SK-N-SH (cell line): ENCODE measurements at regions not wholly inside any gene's neighbourhood (a gene's known extent, or its start where the extent isn't known, plus 50 kb on each side); places are given as distances from the start of the nearest gene placed in this dataset.

Source experiments
- CTCF ChIA-PET: fragments of 300-600, 350-600 bp; formaldehyde crosslinking; extraction: SDS; loops from one replicate; lab custom pipeline; 2021; lab: Yijun Ruan, JAX
- POLR2A ChIA-PET: fragments of 350-600 bp; sonication (Branson Sonifier 250); formaldehyde crosslinking; extraction: SDS; loops from one replicate; lab custom pipeline; 2020; ENCODE audit warnings: antibody characterized with exemption, inconsistent platforms; lab: Yijun Ruan, JAX
- DNase-seq: peaks from one replicate; pipeline ENCODE4 v3.0.0; 2012
- H2AFZ ChIP-seq: fragments of 200-600 bp; sonication (generic); 2 replicates; pipeline ENCODE4 v1.8.1; 2016; ENCODE audit warnings: antibody characterized with exemption, mild to moderate bottlenecking, low read depth
- H3F3A ChIP-seq: fragments of 200-600 bp; sonication (generic); replicated peaks from 2 replicates; pipeline ENCODE3; 2016; ENCODE audit warnings: antibody characterized with exemption, mild to moderate bottlenecking; ENCODE audit not compliant: insufficient read depth
- H3K27ac ChIP-seq, 2 experiments: fragments of 200-500 bp in 1 of 2; fragments of 200-600 bp in 1 of 2; sonication (Bioruptor generic) in 1 of 2; sonication (generic), shearing (Covaris generic) in 1 of 2; 2 replicates each; pipeline versions ENCODE4 v1.5.1 to v1.6.1; 2014 to 2016; ENCODE audit warnings: low read depth in 2 of 2, inconsistent platforms in 1 of 2, low read length in 1 of 2, mild to moderate bottlenecking in 1 of 2, mixed read lengths in 1 of 2
- H3K27me3 ChIP-seq: fragments of 200-600 bp; sonication (generic), shearing (Covaris generic); 2 replicates; pipeline ENCODE4 v1.6.1; 2016; ENCODE audit warnings: mixed run types; ENCODE audit not compliant: insufficient read depth
- H3K36me3 ChIP-seq, 2 experiments: fragments of 200-500 bp in 1 of 2; fragments of 200-600 bp in 1 of 2; sonication (Bioruptor generic) in 1 of 2; sonication (generic) in 1 of 2; replicated peaks in 1 of 2; 2 replicates each; pipeline versions ENCODE3 to v1.5.1; 2014 to 2016; ENCODE audit warnings: low read length in 1 of 2, mild to moderate bottlenecking in 1 of 2; ENCODE audit not compliant: insufficient read depth in 2 of 2, control insufficient read depth in 1 of 2
- H3K4me1 ChIP-seq, 2 experiments: fragments of 200-500 bp in 1 of 2; fragments of 200-600 bp in 1 of 2; sonication (Bioruptor generic) in 1 of 2; sonication (generic), shearing (Covaris generic) in 1 of 2; 2 replicates each; pipeline versions ENCODE4 v1.5.1 to v1.6.1; 2014 to 2016; ENCODE audit warnings: low read depth in 1 of 2, low read length in 1 of 2, mixed run types in 1 of 2; ENCODE audit not compliant: insufficient read depth in 2 of 2, control insufficient read depth in 1 of 2
- H3K4me2 ChIP-seq: fragments of 200-600 bp; sonication (generic), shearing (Covaris generic); 2 replicates; pipeline ENCODE4 v1.6.1; 2017; ENCODE audit warnings: mixed run types
- H3K4me3 ChIP-seq, 2 experiments: fragments of 200-500 bp in 1 of 2; fragments of 200-600 bp in 1 of 2; sonication (Bioruptor generic) in 1 of 2; sonication (generic), shearing (Covaris generic) in 1 of 2; 2 replicates each; pipeline versions ENCODE4 v1.5.1 to v1.8.1; 2014 to 2016; ENCODE audit warnings: low read depth in 2 of 2, inconsistent platforms in 1 of 2, low read length in 1 of 2, mild to moderate bottlenecking in 1 of 2, mixed read lengths in 1 of 2, moderate library complexity in 1 of 2
- H3K79me2 ChIP-seq: fragments of 200-600 bp; sonication (generic); 2 replicates; pipeline ENCODE4 v1.8.1; 2017; ENCODE audit warnings: mild to moderate bottlenecking; ENCODE audit not compliant: insufficient read depth
- H3K9ac ChIP-seq: fragments of 200-600 bp; sonication (generic); 2 replicates; pipeline ENCODE4 v1.6.1; 2017; ENCODE audit warnings: mixed run types
- H3K9me2 ChIP-seq: fragments of 200-600 bp; sonication (generic); 2 replicates; pipeline ENCODE4 v1.6.1; 2017; ENCODE audit warnings: mixed run types
- H3K9me3 ChIP-seq: fragments of 200-600 bp; sonication (generic); 2 replicates; pipeline ENCODE4 v1.6.1; 2017; ENCODE audit warnings: mixed run types, mild to moderate bottlenecking, moderate library complexity
- H4K20me1 ChIP-seq: fragments of 200-600 bp; sonication (generic); 2 replicates; pipeline ENCODE4 v1.6.1; 2017; ENCODE audit warnings: mild to moderate bottlenecking, mixed run types; ENCODE audit not compliant: insufficient read depth
- CHD2 ChIP-seq: fragments of 150-350 bp; IDR thresholded peaks from 2 replicates; pipeline ENCODE4 v1.6.1; 2018; ENCODE audit warnings: low read length; ENCODE audit not compliant: partially characterized antibody
- EP300 ChIP-seq, 2 experiments: IDR thresholded peaks; 2 replicates each; pipeline versions ENCODE4 v1.4.0 to v1.6.1; 2012; ENCODE audit warnings: borderline replicate concordance in 1 of 2, low read depth in 1 of 2, low read length in 1 of 2
- FOSL2 ChIP-seq: IDR thresholded peaks from 2 replicates; pipeline ENCODE4 v1.4.0; 2012; ENCODE audit warnings: low read depth, mild to moderate bottlenecking, moderate library complexity, borderline replicate concordance
- FOXJ3 ChIP-seq: sonication (generic); formaldehyde crosslinking; IDR thresholded peaks from 2 replicates; pipeline ENCODE4 v1.5.1; 2020; ENCODE audit warnings: mild to moderate bottlenecking, missing genetic modification reagents
- GABPA ChIP-seq: IDR thresholded peaks from 2 replicates; pipeline ENCODE4 v1.4.0; 2012; ENCODE audit warnings: low read depth, mild to moderate bottlenecking
- GATA2 ChIP-seq: sonication (generic); formaldehyde crosslinking; IDR thresholded peaks from 2 replicates; pipeline ENCODE4 v1.5.0; 2020; ENCODE audit warnings: mild to moderate bottlenecking, missing genetic modification reagents
- MEF2A ChIP-seq: IDR thresholded peaks from 2 replicates; pipeline ENCODE4 v1.4.0; 2012; ENCODE audit warnings: low read depth, borderline replicate concordance
- MXI1 ChIP-seq: IDR thresholded peaks from 2 replicates; pipeline ENCODE4 v1.6.1; 2012; ENCODE audit warnings: mild to moderate bottlenecking, low read depth, low read length, improper control_type of control experiment
- NFIC ChIP-seq: IDR thresholded peaks from 2 replicates; pipeline ENCODE4 v1.4.0; 2012; ENCODE audit warnings: borderline replicate concordance
- POLR2AphosphoS5 ChIP-seq: IDR thresholded peaks from 2 replicates; pipeline ENCODE4 v1.6.1; 2012; ENCODE audit warnings: low read depth, low read length
- RFX5 ChIP-seq: IDR thresholded peaks from 2 replicates; pipeline ENCODE4 v1.6.1; 2012; ENCODE audit warnings: mild to moderate bottlenecking, improper control_type of control experiment, low read length
- RXRA ChIP-seq: IDR thresholded peaks from 2 replicates; pipeline ENCODE4 v1.4.0; 2012; ENCODE audit warnings: low read depth, mild to moderate bottlenecking, borderline replicate concordance
- TAF1 ChIP-seq: IDR thresholded peaks from 2 replicates; pipeline ENCODE4 v1.6.1; 2012; ENCODE audit warnings: low read depth, mild to moderate bottlenecking, low read length, moderate library complexity, borderline replicate concordance
- WGBS: methylation state at CpG from one replicate; pipeline ENCODE4 v1.1.6; 2017; ENCODE audit warnings: low lambda C conversion rate; 5-methylcytosine and 5-hydroxymethylcytosine counted together
- TF ChIP-seq, protein P1 (sequence below): IDR thresholded peaks from 2 replicates; pipeline ENCODE4 v1.4.0; 2012; ENCODE audit warnings: low read depth, borderline replicate concordance
- TF ChIP-seq, protein P2 (sequence below): IDR thresholded peaks from 2 replicates; pipeline ENCODE4; 2012
- TF ChIP-seq, protein P3 (sequence below): fragments of 150-350 bp; IDR thresholded peaks from 2 replicates; pipeline ENCODE4 v1.6.1; 2017; ENCODE audit warnings: antibody characterized with exemption, low read length, low read depth, borderline replicate concordance
- TF ChIP-seq, protein P4 (sequence below): IDR thresholded peaks from 2 replicates; pipeline ENCODE4 v1.4.0; 2012; ENCODE audit warnings: low read depth
- TF ChIP-seq, protein P5 (sequence below): IDR thresholded peaks from 2 replicates; pipeline ENCODE4 v1.6.1; 2012; ENCODE audit warnings: mild to moderate bottlenecking, low read depth, low read length, moderate library complexity
- TF ChIP-seq, protein P6 (sequence below): fragments of 200-600 bp; sonication (generic); IDR thresholded peaks from 2 replicates; pipeline ENCODE4 v1.6.1; 2017; ENCODE audit warnings: antibody characterized with exemption, mild to moderate bottlenecking, moderate library complexity

DNA sequence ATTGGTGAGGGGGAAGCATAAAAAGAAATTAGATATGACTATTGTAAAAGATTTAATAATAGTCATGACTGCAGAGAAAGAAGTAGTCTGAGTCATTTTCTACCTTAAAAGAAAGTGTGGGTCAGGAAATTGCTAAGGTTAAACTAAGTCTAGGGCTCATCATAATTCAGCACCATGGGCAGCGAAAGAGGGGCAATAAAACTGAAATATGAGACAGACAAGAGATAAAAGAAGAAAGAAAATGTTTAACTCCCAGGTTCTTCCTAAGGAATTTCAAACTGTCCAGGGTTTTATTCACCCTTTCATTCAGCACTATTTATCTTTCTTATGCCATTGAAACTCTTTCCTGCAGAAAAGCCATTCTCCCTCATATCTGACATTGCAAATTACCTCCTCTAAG, 114.4 kb upstream of the API5 start (continued):
- TF ChIP-seq, protein P1, sequence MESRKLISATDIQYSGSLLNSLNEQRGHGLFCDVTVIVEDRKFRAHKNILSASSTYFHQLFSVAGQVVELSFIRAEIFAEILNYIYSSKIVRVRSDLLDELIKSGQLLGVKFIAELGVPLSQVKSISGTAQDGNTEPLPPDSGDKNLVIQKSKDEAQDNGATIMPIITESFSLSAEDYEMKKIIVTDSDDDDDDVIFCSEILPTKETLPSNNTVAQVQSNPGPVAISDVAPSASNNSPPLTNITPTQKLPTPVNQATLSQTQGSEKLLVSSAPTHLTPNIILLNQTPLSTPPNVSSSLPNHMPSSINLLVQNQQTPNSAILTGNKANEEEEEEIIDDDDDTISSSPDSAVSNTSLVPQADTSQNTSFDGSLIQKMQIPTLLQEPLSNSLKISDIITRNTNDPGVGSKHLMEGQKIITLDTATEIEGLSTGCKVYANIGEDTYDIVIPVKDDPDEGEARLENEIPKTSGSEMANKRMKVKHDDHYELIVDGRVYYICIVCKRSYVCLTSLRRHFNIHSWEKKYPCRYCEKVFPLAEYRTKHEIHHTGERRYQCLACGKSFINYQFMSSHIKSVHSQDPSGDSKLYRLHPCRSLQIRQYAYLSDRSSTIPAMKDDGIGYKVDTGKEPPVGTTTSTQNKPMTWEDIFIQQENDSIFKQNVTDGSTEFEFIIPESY, result no peak
- TF ChIP-seq, protein P2, sequence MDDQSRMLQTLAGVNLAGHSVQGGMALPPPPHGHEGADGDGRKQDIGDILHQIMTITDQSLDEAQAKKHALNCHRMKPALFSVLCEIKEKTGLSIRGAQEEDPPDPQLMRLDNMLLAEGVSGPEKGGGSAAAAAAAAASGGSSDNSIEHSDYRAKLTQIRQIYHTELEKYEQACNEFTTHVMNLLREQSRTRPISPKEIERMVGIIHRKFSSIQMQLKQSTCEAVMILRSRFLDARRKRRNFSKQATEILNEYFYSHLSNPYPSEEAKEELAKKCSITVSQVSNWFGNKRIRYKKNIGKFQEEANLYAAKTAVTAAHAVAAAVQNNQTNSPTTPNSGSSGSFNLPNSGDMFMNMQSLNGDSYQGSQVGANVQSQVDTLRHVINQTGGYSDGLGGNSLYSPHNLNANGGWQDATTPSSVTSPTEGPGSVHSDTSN, result no peak
- no peak for TF ChIP-seq FOSL2
- no peak for TF ChIP-seq GABPA
- no peak for TF ChIP-seq RFX5
- no peak for TF ChIP-seq FOXJ3 (CRISPR knock-in tag)
- TF ChIP-seq NFIC, result no peak
- TF ChIP-seq POLR2AphosphoS5, result no peak
- no peak for TF ChIP-seq MEF2A

DNA sequence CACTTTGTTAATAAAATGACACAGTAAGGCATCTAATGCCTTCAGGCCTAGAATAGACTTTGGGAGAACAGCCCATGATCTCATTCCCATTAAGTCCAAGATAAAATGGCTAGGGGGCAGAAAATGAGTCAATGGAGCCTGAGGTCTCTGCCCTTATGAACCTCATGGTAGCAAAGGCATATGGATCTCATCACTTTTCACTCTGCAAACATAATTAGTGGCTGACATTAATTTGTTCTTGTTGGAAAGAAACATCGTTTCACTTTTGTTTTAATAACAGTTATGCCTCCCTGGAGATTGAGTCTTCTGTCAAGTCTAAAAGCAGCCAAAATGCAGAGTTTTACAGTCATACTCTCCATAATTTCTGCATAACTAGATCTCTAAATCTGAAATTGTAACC, 111.8 kb upstream of the API5 start:
- no peaks in the 10 kb centered on the region for H3K79me2 ChIP-seq
- no peak overlapping the region for H3K4me2 ChIP-seq
- H3K9ac ChIP-seq, result no peak overlapping the region
- no peaks in the 10 kb centered on the region for H3K36me3 ChIP-seq
- DNase-seq, result no peak
- no peaks in the 10 kb centered on the region for H3K9me3 ChIP-seq
- no peaks in the 10 kb centered on the region for H3F3A ChIP-seq
- H3K4me1 ChIP-seq, result no peaks in the 10 kb centered on the region
- no peak overlapping the region for H3K27ac ChIP-seq
- WGBS, result 0% methylated on average over 1 of the region's 1 CpG
- H2AFZ ChIP-seq, result no peak overlapping the region
- no peaks in the 10 kb centered on the region for H3K9me2 ChIP-seq
- H3K27me3 ChIP-seq, result no peaks in the 10 kb centered on the region
- H3K4me3 ChIP-seq, result no peak overlapping the region
- ChIA-PET POLR2A (no interaction called here), CTCF (no interaction called here)
- no peaks in the 10 kb centered on the region for H4K20me1 ChIP-seq
- TF ChIP-seq, protein P2, result no peak
- TF ChIP-seq, protein P3, sequence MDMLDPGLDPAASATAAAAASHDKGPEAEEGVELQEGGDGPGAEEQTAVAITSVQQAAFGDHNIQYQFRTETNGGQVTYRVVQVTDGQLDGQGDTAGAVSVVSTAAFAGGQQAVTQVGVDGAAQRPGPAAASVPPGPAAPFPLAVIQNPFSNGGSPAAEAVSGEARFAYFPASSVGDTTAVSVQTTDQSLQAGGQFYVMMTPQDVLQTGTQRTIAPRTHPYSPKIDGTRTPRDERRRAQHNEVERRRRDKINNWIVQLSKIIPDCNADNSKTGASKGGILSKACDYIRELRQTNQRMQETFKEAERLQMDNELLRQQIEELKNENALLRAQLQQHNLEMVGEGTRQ, result no peak
- TF ChIP-seq RFX5 (no peak), TAF1 (no peak), EP300 (IDR thresholded peaks at IDR 0.05; ENCODE audit: borderline replicate concordance in 1 of 2, low read depth in 1 of 2, low read length in 1 of 2) (no peak), MEF2A (no peak), CHD2 (no peak), NFIC (no peak), GATA2 (no peak), MXI1 (no peak), RXRA (no peak)
- TF ChIP-seq, protein P4, sequence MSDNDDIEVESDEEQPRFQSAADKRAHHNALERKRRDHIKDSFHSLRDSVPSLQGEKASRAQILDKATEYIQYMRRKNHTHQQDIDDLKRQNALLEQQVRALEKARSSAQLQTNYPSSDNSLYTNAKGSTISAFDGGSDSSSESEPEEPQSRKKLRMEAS, result no peak
- TF ChIP-seq, protein P5, sequence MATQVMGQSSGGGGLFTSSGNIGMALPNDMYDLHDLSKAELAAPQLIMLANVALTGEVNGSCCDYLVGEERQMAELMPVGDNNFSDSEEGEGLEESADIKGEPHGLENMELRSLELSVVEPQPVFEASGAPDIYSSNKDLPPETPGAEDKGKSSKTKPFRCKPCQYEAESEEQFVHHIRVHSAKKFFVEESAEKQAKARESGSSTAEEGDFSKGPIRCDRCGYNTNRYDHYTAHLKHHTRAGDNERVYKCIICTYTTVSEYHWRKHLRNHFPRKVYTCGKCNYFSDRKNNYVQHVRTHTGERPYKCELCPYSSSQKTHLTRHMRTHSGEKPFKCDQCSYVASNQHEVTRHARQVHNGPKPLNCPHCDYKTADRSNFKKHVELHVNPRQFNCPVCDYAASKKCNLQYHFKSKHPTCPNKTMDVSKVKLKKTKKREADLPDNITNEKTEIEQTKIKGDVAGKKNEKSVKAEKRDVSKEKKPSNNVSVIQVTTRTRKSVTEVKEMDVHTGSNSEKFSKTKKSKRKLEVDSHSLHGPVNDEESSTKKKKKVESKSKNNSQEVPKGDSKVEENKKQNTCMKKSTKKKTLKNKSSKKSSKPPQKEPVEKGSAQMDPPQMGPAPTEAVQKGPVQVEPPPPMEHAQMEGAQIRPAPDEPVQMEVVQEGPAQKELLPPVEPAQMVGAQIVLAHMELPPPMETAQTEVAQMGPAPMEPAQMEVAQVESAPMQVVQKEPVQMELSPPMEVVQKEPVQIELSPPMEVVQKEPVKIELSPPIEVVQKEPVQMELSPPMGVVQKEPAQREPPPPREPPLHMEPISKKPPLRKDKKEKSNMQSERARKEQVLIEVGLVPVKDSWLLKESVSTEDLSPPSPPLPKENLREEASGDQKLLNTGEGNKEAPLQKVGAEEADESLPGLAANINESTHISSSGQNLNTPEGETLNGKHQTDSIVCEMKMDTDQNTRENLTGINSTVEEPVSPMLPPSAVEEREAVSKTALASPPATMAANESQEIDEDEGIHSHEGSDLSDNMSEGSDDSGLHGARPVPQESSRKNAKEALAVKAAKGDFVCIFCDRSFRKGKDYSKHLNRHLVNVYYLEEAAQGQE, result no peak
- TF ChIP-seq, protein P6, sequence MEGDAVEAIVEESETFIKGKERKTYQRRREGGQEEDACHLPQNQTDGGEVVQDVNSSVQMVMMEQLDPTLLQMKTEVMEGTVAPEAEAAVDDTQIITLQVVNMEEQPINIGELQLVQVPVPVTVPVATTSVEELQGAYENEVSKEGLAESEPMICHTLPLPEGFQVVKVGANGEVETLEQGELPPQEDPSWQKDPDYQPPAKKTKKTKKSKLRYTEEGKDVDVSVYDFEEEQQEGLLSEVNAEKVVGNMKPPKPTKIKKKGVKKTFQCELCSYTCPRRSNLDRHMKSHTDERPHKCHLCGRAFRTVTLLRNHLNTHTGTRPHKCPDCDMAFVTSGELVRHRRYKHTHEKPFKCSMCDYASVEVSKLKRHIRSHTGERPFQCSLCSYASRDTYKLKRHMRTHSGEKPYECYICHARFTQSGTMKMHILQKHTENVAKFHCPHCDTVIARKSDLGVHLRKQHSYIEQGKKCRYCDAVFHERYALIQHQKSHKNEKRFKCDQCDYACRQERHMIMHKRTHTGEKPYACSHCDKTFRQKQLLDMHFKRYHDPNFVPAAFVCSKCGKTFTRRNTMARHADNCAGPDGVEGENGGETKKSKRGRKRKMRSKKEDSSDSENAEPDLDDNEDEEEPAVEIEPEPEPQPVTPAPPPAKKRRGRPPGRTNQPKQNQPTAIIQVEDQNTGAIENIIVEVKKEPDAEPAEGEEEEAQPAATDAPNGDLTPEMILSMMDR, result no peak
